ENCODE measurements at regions not wholly inside any gene's neighbourhood (a gene's known extent, or its start where the extent isn't known, plus 50 kb on each side); places are given as distances from the start of the nearest gene placed in this dataset.

- Histone ChIP-seq H3K9ac (ENCODE audit: low read length in 3 of 3) (no peak overlapping the region), H3K4me3 (ENCODE audit: low read length in 3 of 3) (no peak overlapping the region), H3K4me1 (ENCODE audit: control insufficient read depth in 2 of 3, insufficient read depth in 2 of 3, low read depth in 1 of 3, low read length in 3 of 3) (peaks cover 0 to 4% (median 0%) of the 10 kb centered on the region in 3 donors), H3K36me3 (ENCODE audit: control insufficient read depth in 2 of 3, insufficient read depth in 3 of 3, low read length in 3 of 3) (no peaks in the 10 kb centered on the region), H3K27me3 (ENCODE audit: control insufficient read depth, insufficient read depth, low read length) (no peaks in the 10 kb centered on the region), H3K9me3 (ENCODE audit: control insufficient read depth in 2 of 3, insufficient read depth in 1 of 3, low read length in 3 of 3) (no peaks in the 10 kb centered on the region), H3K27ac (ENCODE audit: low read depth in 2 of 2, low read length in 2 of 2) (no peak overlapping the region)
- DNase-seq: no peak
- intact Hi-C loops (cut with DNase I): no loop called here
- TF ChIP-seq CTCF (IDR thresholded peaks at IDR 0.05; ENCODE audit: borderline replicate concordance, extremely low read depth, insufficient read depth): no peak
- no peak for FAIRE-seq
Observed at GRCh38 chr2:37458133-37458532, 113.7 kb downstream of the QPCT start.

GRCh38 chr2:37459095-37459981 lies 114.9 kb downstream of the QPCT start:
- Histone ChIP-seq H3K27me3 (ENCODE audit: control insufficient read depth, insufficient read depth, low read length) (no peaks in the 10 kb centered on the region), H3K4me1 (ENCODE audit: control insufficient read depth in 2 of 3, insufficient read depth in 2 of 3, low read depth in 1 of 3, low read length in 3 of 3) (peaks cover 0 to 4% (median 0%) of the 10 kb centered on the region in 3 donors), H3K27ac (ENCODE audit: low read depth in 2 of 2, low read length in 2 of 2) (no peak overlapping the region), H3K9me3 (ENCODE audit: control insufficient read depth in 2 of 3, insufficient read depth in 1 of 3, low read length in 3 of 3) (no peaks in the 10 kb centered on the region), H3K36me3 (ENCODE audit: control insufficient read depth in 2 of 3, insufficient read depth in 3 of 3, low read length in 3 of 3) (no peaks in the 10 kb centered on the region), H3K9ac (ENCODE audit: low read length in 3 of 3) (no peak overlapping the region), H3K4me3 (ENCODE audit: low read length in 3 of 3) (no peak overlapping the region)
- FAIRE-seq (no peak), DNase-seq (no peak)
- intact Hi-C loops (cut with DNase I): no loop called here
- TF ChIP-seq CTCF (IDR thresholded peaks at IDR 0.05; ENCODE audit: borderline replicate concordance, extremely low read depth, insufficient read depth): no peak

- FAIRE-seq: no peak
- H3K27ac ChIP-seq (ENCODE audit: low read depth in 2 of 2, low read length in 2 of 2): peak overlapping the region in 1 of 2 donors; percentile 40
Observed at GRCh38 chr2:37460896-37461229, 116.4 kb downstream of the QPCT start.

More at GRCh38 chr2:37460896-37461229, 116.4 kb downstream of the QPCT start:
- no peak for DNase-seq
- H3K9ac ChIP-seq (ENCODE audit: low read length in 3 of 3): no peak overlapping the region
- H3K9me3 ChIP-seq (ENCODE audit: control insufficient read depth in 2 of 3, insufficient read depth in 1 of 3, low read length in 3 of 3): no peaks in the 10 kb centered on the region
- peaks cover 0 to 4% (median 0%) of the 10 kb centered on the region in 3 donors for H3K4me1 ChIP-seq (ENCODE audit: control insufficient read depth in 2 of 3, insufficient read depth in 2 of 3, low read depth in 1 of 3, low read length in 3 of 3)
- intact Hi-C loops (cut with DNase I): no loop called here
- no peak for TF ChIP-seq CTCF (IDR thresholded peaks at IDR 0.05; ENCODE audit: borderline replicate concordance, extremely low read depth, insufficient read depth)
- H3K36me3 ChIP-seq (ENCODE audit: control insufficient read depth in 2 of 3, insufficient read depth in 3 of 3, low read length in 3 of 3): no peaks in the 10 kb centered on the region
- H3K27me3 ChIP-seq (ENCODE audit: control insufficient read depth, insufficient read depth, low read length): no peaks in the 10 kb centered on the region
- no peak overlapping the region for H3K4me3 ChIP-seq (ENCODE audit: low read length in 3 of 3)

All from kidney (tissue), 13 donors.